ENCODE measurements at regions not wholly inside any gene's neighbourhood (a gene's known extent, or its start where the extent isn't known, plus 50 kb on each side); places are given as distances from the start of the nearest gene placed in this dataset.

DNA sequence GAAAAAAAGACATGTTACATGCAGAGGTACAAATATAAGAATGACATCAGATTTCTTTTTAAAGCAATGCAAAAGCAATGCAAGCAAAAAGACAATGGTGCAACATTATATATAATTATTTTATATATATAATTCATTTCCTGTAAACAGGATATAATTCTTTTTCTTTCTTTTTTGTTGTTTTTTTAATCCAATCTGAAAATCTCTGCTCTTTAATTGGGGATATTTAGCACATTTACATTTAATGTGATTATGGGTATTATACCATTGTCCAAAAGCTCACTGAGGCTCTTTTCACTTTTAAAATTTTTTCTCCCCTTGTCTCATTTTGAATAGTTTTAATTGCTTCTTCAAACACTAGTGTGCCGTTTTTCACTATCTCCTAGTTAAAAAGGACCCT, 148.9 kb downstream of the FGF18 start (continued):
- TF ChIP-seq ZNF274 (IDR thresholded peaks at IDR 0.05; ENCODE audit: borderline replicate concordance, extremely low read depth, low read length) (no peak), HDAC6 (IDR thresholded peaks at IDR 0.05; ENCODE audit: low read depth, low read length) (no peak), RBBP5 (IDR thresholded peaks at IDR 0.05; ENCODE audit: borderline replicate concordance, low read depth, low read length) (no peak), NRF1 (IDR thresholded peaks at IDR 0.05; ENCODE audit: low read depth, low read length) (no peak), USF2 (IDR thresholded peaks at IDR 0.05; ENCODE audit: low read length) (no peak), POU5F1 (IDR thresholded peaks at IDR 0.05; ENCODE audit: low read depth, low read length) (no peak)

Data from H1 (cell line).